CD4-positive, alpha-beta T cell treated with Interleukin-21 for 1 hour (primary cell): ENCODE measurements at regions not wholly inside any gene's neighbourhood (a gene's known extent, or its start where the extent isn't known, plus 50 kb on each side); places are given as distances from the start of the nearest gene placed in this dataset.
A peak's percentile ranks its signal among the peaks of the same experiment; 100 is the strongest.
"Not testable (repeated sequence)": the region's sequence is repeated elsewhere in the genome, so short reads cannot be mapped to it uniquely, and the experiment has no call there.

Experiments used
- DNase-seq: peaks from one replicate; pipeline ENCODE4 v3.0.0-alpha.2; 2020

- no peak for DNase-seq
Measured at GRCh38 chr2:53257287-53257686, 510.3 kb upstream of the CHAC2 start.

GRCh38 chr2:53253244-53253643, 514.4 kb upstream of the CHAC2 start:
- DNase-seq: no peak

GRCh38 chr2:53252115-53252514, 515.5 kb upstream of the CHAC2 start:
- DNase-seq: no peak

GRCh38 chr2:53247956-53248735, 519.5 kb upstream of the CHAC2 start:
- no peak for DNase-seq

- DNase-seq: no peak
Measured at GRCh38 chr2:53243430-53243829, 524.2 kb upstream of the CHAC2 start.

- DNase-seq: no peak
Measured at GRCh38 chr2:53242090-53242489, 525.5 kb upstream of the CHAC2 start.

GRCh38 chr2:53235836-53236582, 531.6 kb upstream of the CHAC2 start:
- DNase-seq: no peak

- DNase-seq: no peak
Measured at GRCh38 chr2:53234548-53234903, 533.1 kb upstream of the CHAC2 start.

GRCh38 chr2:53233759-53234547, 533.7 kb upstream of the CHAC2 start:
- DNase-seq: no peak

- DNase-seq: peak; percentile 3
Measured at GRCh38 chr2:53231908-53232307, 535.7 kb upstream of the CHAC2 start.

- no peak for DNase-seq
Measured at GRCh38 chr2:53230691-53231090, 536.9 kb upstream of the CHAC2 start.

GRCh38 chr2:53227535-53227934, 540.1 kb upstream of the CHAC2 start:
- DNase-seq: no peak

GRCh38 chr2:53220969-53221368, 546.6 kb upstream of the CHAC2 start:
- no peak for DNase-seq

GRCh38 chr2:53217250-53217649, 550.4 kb upstream of the CHAC2 start:
- no peak for DNase-seq

GRCh38 chr2:53216805-53217204, 550.8 kb upstream of the CHAC2 start:
- DNase-seq: no peak

- DNase-seq: no peak
Measured at GRCh38 chr2:53212576-53212975, 555.0 kb upstream of the CHAC2 start.

- DNase-seq: no peak
Measured at GRCh38 chr2:53211201-53211774, 556.3 kb upstream of the CHAC2 start.

GRCh38 chr2:53210538-53210937, 557.1 kb upstream of the CHAC2 start:
- DNase-seq: no peak

- DNase-seq: no peak
Measured at GRCh38 chr2:53209679-53210458, 557.7 kb upstream of the CHAC2 start.

GRCh38 chr2:53208815-53209214, 558.8 kb upstream of the CHAC2 start:
- DNase-seq: no peak

- DNase-seq: not testable (repeated sequence)
Measured at GRCh38 chr2:53206226-53206625, 561.4 kb upstream of the CHAC2 start.

GRCh38 chr2:53202063-53202462, 565.5 kb upstream of the CHAC2 start:
- no peak for DNase-seq

- DNase-seq: no peak
Measured at GRCh38 chr2:53200072-53200471, 567.5 kb upstream of the CHAC2 start.
